ENCODE measurements at regions not wholly inside any gene's neighbourhood (a gene's known extent, or its start where the extent isn't known, plus 50 kb on each side); places are given as distances from the start of the nearest gene placed in this dataset.

DNA sequence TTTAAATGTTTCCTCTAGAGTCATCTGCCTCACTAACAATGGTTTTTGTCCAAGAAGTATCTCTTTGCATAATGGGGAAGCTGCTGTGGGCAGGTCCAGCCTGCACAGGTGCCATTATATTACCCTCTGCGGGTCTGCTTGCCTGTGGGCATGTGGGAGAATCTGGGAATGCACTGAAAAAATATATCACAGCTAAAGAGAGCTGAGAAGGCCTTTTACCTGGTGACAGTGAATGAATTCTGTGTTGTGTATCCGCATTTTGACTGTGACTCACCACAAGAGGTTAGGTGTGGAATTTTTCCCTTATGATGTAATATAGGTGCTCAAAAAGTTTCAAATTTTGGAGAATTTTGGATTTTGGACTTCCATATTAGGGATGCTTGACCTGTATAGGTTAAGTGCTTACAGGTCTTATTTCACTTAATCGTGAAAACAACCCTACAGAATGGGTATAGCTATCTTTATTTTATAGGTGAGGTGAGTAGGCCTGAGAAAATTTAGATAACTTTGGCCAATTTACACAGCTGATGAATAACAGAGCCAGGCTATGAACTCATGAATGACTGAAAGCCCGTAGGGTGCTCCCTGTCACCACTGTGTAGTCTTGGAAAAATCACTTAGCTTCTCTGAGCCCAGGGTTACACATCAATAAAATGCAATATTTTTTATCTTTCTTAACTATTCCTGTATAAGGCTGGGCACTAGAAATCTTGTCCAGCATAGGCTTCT lies 198.0 kb upstream of the EPHA5 start:
- in situ Hi-C loops (cut with HindIII; ENCODE audit: low sequenced_read_pairs), result no loop called here

DNA sequence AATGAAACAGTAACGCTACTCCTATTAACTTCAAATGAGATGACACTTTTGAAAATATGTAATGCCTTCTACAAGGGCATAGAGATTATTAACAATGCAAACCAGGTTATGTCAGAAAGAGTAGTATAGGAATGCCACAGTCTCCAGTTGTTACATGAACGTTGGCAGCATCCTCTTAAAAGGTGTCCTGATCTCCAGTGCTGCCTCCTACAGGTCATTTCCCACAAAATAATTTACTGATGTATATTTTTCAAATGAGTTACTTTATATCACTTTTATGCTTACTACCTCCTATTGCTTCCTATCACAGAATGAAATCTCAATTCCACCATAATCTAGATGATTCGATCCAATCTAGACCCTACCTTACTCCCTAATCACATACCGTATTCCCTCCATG lies 195.2 kb upstream of the EPHA5 start:
- in situ Hi-C loops (cut with HindIII; ENCODE audit: low sequenced_read_pairs), result no loop called here

- in situ Hi-C loops (cut with HindIII; ENCODE audit: low sequenced_read_pairs), result no loop called here
These were observed 191.7 kb upstream of the EPHA5 start for GRCh38 chr4:65861993-65862392.

DNA sequence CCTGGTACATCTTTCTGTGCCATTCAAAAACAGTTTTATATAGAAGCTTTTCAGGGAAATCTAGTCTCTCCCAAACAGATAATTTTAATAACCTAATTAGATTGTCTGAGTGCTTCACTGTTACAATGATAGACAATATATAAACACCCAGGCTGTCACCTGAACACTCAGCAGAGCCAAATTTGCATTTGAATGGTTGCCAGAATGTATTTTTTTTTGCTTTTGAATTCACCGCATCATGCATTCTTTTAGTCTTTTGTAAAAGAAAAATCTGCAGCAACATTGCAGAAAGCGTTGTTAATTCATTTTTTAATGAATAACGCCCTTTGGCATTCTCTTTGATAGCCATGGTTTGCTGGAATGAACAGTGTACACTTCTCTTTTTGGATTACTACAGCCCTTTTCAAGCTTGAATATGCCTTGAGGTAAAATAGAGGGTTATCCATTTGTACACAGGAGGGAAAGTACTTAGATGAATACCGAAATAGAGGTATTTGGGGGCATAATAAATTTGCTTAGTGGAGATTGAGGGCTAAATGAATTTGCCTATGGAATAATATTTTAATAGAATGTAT lies 175.0 kb upstream of the EPHA5 start:
- in situ Hi-C loops (cut with HindIII; ENCODE audit: low sequenced_read_pairs), result no loop called here

- in situ Hi-C loops (cut with HindIII; ENCODE audit: low sequenced_read_pairs), result no loop called here
These were observed 169.1 kb upstream of the EPHA5 start for GRCh38 chr4:65839164-65839931.

DNA sequence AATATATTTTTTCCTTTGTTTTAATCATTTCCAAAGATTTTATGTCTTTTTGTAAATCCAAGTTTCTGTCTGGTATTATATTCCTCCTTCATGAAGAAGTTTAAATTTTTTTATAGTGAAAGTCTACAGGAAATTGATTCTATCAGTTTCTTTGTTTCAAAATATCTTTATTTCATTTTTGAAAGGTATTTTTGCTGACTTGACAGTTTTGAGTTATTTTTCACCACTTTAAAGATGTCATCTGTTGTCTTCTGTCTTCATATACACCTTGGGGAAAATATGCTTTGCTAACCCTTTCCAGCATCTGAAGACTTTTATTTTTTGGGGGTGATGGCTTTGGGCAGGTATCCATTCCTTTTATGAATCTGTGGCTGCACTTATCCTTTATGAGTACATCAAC lies 164.4 kb upstream of the EPHA5 start:
- in situ Hi-C loops (cut with HindIII; ENCODE audit: low sequenced_read_pairs), result no loop called here

DNA sequence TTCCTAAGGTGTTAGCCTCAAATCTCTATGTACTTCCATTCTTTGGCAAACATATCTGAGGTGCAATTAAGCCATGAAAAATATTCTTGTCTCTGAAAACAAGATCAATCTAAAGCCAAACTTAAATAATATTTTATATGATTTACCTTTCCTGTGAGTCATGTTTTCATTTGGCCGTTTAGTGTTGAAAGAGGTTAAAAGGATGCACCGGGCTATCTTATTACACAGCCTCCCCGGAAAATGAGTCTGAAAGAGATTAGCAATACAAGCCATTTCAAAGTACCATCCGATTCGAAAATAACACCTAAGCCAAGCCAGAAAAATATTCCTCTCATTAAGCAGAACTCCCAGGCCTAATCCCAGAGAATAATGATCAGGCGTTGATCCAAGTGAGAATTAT lies 161.5 kb upstream of the EPHA5 start:
- in situ Hi-C loops (cut with HindIII; ENCODE audit: low sequenced_read_pairs), result no loop called here

- in situ Hi-C loops (cut with HindIII; ENCODE audit: low sequenced_read_pairs), result no loop called here
These were observed 154.9 kb upstream of the EPHA5 start for GRCh38 chr4:65825116-65825753.

GRCh38 chr4:65819192-65819591 lies 148.9 kb upstream of the EPHA5 start:
- in situ Hi-C loops (cut with HindIII; ENCODE audit: low sequenced_read_pairs), result no loop called here

DNA sequence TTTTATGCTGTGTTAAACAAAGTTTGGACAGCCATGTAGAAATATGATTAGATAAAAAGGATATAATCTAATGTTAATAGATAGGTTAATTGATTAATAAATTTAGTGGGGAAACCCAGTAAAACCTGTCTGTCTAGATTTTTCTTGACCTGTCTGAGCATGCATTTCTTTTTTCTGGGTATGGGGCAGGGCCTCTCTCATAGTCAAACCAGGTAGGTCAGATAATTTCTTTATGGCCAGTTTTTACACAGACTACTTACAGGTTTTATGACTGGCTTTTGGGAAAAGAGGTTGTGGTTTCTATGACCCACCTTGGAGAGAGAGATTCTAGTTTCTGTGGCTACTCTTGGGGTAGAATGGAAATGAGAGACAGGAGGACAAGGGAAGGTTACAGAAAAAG lies 135.6 kb upstream of the EPHA5 start:
- in situ Hi-C loops (cut with HindIII; ENCODE audit: low sequenced_read_pairs), result no loop called here

DNA sequence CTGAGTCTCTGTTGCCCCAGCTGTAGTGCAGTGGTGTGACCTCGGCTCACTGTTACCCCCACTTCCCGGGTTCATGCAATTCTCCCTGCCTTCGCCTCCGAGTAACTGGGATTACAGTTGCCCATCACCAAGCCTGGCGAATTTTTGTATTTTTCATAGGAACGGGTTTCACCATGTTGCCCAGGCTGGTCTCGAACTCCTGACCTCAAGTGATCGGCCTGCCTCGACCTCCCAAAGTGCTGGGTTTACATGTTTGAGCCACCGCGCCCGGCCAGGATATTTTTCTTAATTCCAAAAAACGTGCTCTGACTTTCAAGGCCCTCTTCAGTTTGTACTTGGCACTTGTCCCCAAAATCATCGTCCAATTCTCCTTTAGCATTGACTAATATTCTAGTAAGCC lies 129.2 kb upstream of the EPHA5 start:
- in situ Hi-C loops (cut with HindIII; ENCODE audit: low sequenced_read_pairs), result no loop called here

GRCh38 chr4:65798498-65799127 lies 128.3 kb upstream of the EPHA5 start:
- in situ Hi-C loops (cut with HindIII; ENCODE audit: low sequenced_read_pairs), result no loop called here

- in situ Hi-C loops (cut with HindIII; ENCODE audit: low sequenced_read_pairs), result no loop called here
These were observed 121.6 kb upstream of the EPHA5 start for GRCh38 chr4:65791812-65792308.

DNA sequence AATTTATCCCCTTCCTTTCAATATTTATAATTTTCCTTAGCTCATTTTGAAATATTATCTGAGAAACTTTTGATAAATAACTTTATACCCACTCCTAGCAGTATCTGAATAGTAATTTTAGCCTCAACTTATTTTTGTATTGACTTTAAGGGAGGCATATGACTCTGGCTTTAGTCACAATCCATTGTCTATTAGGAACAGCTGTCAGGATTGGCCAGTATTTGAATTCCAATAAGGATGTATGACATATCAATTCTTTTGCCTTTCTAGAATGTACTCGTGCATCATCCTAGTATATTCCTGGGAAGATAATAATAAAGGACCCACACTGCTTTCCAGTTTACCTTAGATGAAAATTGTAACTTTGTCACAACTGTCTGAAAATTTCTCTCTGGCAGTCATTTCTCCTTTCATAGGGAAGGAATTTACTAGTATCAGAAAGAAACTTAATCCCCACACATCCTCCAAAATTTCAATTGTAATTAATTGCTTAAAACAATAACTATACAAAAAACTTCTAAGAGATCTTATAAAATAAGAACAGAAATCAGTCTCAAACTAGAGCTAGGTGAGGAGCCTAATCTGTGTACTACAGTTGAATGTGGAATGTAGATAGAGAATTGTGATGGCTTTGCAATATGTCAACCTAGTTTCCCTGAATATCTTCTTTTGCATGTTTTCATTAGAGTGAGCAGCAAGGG lies 121.0 kb upstream of the EPHA5 start:
- in situ Hi-C loops (cut with HindIII; ENCODE audit: low sequenced_read_pairs), result no loop called here

GRCh38 chr4:65789805-65790204 lies 119.5 kb upstream of the EPHA5 start:
- in situ Hi-C loops (cut with HindIII; ENCODE audit: low sequenced_read_pairs), result no loop called here

DNA sequence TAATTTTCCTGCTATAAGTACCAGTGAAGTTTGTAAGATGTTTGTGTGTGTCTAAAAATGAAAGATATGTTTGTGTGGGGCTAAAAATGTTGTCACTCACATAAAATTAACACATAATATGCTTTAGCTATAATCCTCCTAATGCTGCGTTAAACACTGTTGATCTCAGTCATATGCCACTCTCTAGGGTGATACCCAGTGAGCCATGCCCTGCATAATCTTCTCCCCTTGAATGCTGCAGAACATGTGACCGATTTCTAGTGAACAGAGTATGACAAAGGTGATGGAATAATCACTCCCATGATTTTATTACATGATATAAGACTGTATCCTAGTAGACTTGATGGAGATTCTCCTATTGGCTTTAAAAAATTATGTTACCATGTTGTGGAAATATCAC lies 119.1 kb upstream of the EPHA5 start:
- in situ Hi-C loops (cut with HindIII; ENCODE audit: low sequenced_read_pairs), result no loop called here

DNA sequence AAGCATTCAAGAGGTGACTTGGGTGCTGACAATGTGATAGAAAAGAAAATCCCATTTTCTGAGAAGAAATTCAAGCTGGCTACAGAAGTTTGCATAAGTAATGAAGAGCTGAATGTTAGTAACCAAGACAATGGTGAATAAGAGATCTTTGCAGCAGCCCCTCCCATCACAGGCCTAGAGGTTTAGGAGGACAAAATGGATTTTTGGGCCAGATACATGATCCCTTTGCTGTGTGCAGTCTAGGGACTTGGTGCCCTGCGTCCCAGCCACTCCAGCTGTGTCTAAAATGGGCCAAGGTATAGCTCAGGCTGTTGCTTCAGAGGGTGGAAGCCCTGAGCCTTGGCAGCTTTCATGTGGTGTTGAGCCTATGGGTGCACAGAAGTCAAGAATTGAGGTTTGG lies 107.0 kb upstream of the EPHA5 start:
- in situ Hi-C loops (cut with HindIII; ENCODE audit: low sequenced_read_pairs), result no loop called here

- in situ Hi-C loops (cut with HindIII; ENCODE audit: low sequenced_read_pairs), result no loop called here
These were observed 103.3 kb upstream of the EPHA5 start for GRCh38 chr4:65773636-65774035.

- in situ Hi-C loops (cut with HindIII; ENCODE audit: low sequenced_read_pairs), result no loop called here
These were observed 77.1 kb upstream of the EPHA5 start for GRCh38 chr4:65747386-65747785.

DNA sequence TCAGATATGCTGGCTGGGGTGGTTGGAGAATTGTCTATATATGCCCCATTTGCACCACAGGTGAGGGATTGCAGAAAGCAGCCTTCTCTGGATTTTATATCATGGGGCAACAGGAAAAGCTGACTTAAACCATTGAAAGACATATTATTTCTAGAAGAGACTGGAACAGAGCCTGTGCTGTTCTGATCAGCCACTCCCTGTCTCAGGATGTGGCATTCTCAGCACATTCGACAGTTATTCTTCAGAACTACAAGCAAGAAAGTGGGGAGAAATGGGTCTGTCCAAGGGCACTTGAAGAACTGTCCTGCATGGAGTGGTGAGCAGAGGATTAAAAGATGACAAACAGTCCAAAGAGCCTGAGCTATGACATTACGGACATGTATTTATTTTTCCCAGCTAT lies 67.8 kb upstream of the EPHA5 start:
- in situ Hi-C loops (cut with HindIII; ENCODE audit: low sequenced_read_pairs), result no loop called here
